Mesendoderm (in vitro differentiated cells): ENCODE measurements at regions not wholly inside any gene's neighbourhood (a gene's known extent, or its start where the extent isn't known, plus 50 kb on each side); places are given as distances from the start of the nearest gene placed in this dataset.

Source experiments
- DNase-seq: peaks from one replicate; pipeline ENCODE4 v3.0.0; 2013
- H2AK5ac ChIP-seq: 2 replicates; pipeline ENCODE4 v1.6.1; 2013; ENCODE audit warnings: low read length, inconsistent platforms
- H2BK120ac ChIP-seq: 2 replicates; pipeline ENCODE4 v1.6.1; 2013; ENCODE audit warnings: low read depth, mild to moderate bottlenecking, low read length, moderate library complexity, mixed read lengths
- H2BK15ac ChIP-seq: replicated peaks from 2 replicates; pipeline ENCODE4 v1.6.1; 2013; ENCODE audit warnings: low read depth, mild to moderate bottlenecking, moderate library complexity
- H2BK5ac ChIP-seq: 2 replicates; pipeline ENCODE4 v1.6.1; 2013; ENCODE audit warnings: low read length, inconsistent platforms
- H3K18ac ChIP-seq: 2 replicates; pipeline ENCODE4 v1.6.1; 2013; ENCODE audit warnings: mild to moderate bottlenecking, low read length, mixed read lengths
- H3K23ac ChIP-seq: one replicate; pipeline ENCODE4 v1.6.1; 2013; ENCODE audit warnings: low read length
- H3K27ac ChIP-seq: 2 replicates; pipeline ENCODE4 v1.5.1; 2013; ENCODE audit warnings: low read depth, mild to moderate bottlenecking, inconsistent platforms, low read length, moderate library complexity
- H3K27me3 ChIP-seq: 2 replicates; pipeline ENCODE4 v1.6.1; 2013; ENCODE audit warnings: low read length, control low read depth, mild to moderate bottlenecking, inconsistent platforms; ENCODE audit not compliant: insufficient read depth, poor library complexity
- H3K36me3 ChIP-seq: 2 replicates; pipeline ENCODE4 v1.6.1; 2013; ENCODE audit warnings: low read length, inconsistent platforms; ENCODE audit not compliant: control insufficient read depth, insufficient read depth
- H3K4ac ChIP-seq: one replicate; pipeline ENCODE4 v1.6.1; 2013; ENCODE audit warnings: low read depth, mild to moderate bottlenecking, low read length, moderate library complexity
- H3K4me1 ChIP-seq: 2 replicates; pipeline ENCODE4 v1.6.1; 2013; ENCODE audit warnings: low read depth, low read length, inconsistent platforms; ENCODE audit not compliant: control insufficient read depth
- H3K4me2 ChIP-seq: 2 replicates; pipeline ENCODE4 v1.6.1; 2013; ENCODE audit warnings: low read length
- H3K4me3 ChIP-seq: 2 replicates; pipeline ENCODE4 v1.5.1; 2013; ENCODE audit warnings: mild to moderate bottlenecking, low read length
- H3K56ac ChIP-seq: one replicate; pipeline ENCODE4 v1.6.1; 2013; ENCODE audit warnings: low read length
- H3K79me1 ChIP-seq: 2 replicates; pipeline ENCODE4 v1.6.1; 2013; ENCODE audit warnings: low read length, inconsistent platforms
- H3K79me2 ChIP-seq: 2 replicates; pipeline ENCODE4 v1.6.1; 2013; ENCODE audit warnings: mild to moderate bottlenecking, low read length; ENCODE audit not compliant: control insufficient read depth, insufficient read depth
- H3K9ac ChIP-seq: 2 replicates; pipeline ENCODE4 v1.6.1; 2013; ENCODE audit warnings: low read length, inconsistent platforms
- H4K5ac ChIP-seq: one replicate; pipeline ENCODE4 v1.6.1; 2013; ENCODE audit warnings: low read length
- H4K8ac ChIP-seq: one replicate; pipeline ENCODE4 v1.6.1; 2013; ENCODE audit warnings: low read depth, mild to moderate bottlenecking, control low read depth, low read length, moderate library complexity
- WGBS: extraction: QIAGEN DNeasy Blood & Tissue Kit; methylation state at CpG from one replicate; pipeline ENCODE4 v1.1.7; 2013; ENCODE audit warnings: low lambda C conversion rate, missing lambda C conversion rate; ENCODE audit not compliant: insufficient coverage; ENCODE audit errors: extremely low coverage; 5-methylcytosine and 5-hydroxymethylcytosine counted together

DNA sequence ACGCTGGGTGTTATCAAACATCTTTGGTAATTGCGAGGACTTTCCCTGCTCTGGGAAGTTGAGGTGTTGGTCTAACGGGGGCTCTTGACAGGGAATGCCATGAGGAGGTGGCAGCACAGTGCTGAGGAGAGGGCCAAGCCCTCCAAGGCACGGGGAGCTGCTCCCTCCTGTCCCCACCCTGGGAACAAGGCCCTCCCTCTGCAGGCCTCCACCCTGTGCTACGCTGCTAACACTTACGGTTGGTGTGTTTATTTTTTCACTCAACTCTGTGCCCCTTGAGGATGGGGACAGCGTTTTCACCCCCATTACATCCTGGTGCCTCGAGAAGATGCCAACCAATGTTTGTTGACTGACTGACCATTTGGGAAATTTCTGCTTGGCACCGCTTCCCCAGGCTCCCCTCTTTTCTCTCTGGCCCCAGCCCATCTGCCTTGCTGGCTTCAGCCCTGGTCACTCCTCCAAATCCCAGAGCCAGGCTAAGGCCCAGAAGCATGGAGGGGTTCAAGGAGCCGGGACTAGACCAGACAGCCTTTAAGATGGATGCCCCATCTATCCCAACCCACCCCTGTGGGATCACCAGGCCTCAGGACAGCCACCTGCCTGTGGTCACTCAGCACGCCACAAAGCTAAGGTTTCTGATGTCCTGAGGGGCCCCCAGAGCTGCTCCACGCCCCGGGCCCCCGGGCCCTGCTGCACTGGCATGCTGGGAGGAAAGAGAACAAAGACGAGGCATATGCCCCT lies 125.7 kb downstream of the BARX1 start:
- Histone ChIP-seq H3K27ac (no peak overlapping the region), H3K23ac (no peak overlapping the region), H4K5ac (no peak overlapping the region), H2BK5ac (no peak overlapping the region), H3K4me2 (no peak overlapping the region), H3K4me3 (no peak overlapping the region), H2BK120ac (no peak overlapping the region), H3K18ac (no peak overlapping the region), H2AK5ac (no peak overlapping the region), H3K79me2 (no peaks in the 10 kb centered on the region), H3K56ac (peak overlapping the region; percentile 7), H3K27me3 (no peaks in the 10 kb centered on the region), H3K4me1 (no peaks in the 10 kb centered on the region), H3K4ac (no peak overlapping the region), H4K8ac (no peak overlapping the region), H3K79me1 (no peaks in the 10 kb centered on the region), H3K9ac (no peak overlapping the region), H3K36me3 (no peaks in the 10 kb centered on the region), H2BK15ac (no peak overlapping the region)
- no CpG with 5 or more reads among the region's 15 CpGs for whole genome bisulfite sequencing
- no peak for DNase-seq

DNA sequence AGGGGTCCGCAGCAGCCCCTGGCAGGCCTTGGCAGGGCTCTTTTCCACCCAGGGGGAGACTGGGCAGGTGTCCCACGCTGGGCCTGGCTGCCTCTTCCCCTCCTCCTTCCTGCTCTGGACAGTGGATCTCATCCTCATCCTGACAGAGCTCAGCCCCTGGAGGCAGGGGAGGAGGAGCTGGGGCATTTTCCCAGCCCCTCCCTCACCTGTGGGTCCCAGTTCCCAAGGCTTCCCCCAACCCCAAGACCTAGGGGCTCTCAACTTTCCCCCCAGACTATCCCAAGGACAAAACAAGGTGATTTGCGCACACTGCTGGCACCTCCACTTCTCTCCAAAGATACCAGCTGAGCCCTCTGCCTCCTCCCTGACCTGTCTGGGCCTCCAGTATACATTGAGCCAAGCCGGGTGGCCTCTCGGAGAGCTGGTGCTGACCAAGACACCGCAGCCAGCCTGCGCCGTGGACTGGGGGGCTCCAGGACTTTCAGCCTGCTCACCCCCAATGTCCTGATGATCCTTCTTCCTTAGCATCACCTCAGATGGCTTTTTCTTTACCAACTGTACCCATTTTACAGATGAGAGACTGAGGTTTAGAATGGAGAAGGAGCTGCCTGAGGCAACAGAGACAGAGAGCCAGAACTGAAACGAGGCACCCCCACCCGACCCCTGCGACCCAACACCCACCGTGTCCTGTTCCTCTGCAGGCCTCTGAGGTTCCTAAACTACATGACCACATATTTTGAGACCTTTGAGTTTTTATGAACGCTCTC lies 126.6 kb downstream of the BARX1 start:
- no peaks in the 10 kb centered on the region for H3K79me1 ChIP-seq
- no peak overlapping the region for H3K27ac ChIP-seq
- H3K27me3 ChIP-seq: no peaks in the 10 kb centered on the region
- H2AK5ac ChIP-seq: no peak overlapping the region
- H3K23ac ChIP-seq: no peak overlapping the region
- WGBS: no CpG with 5 or more reads among the region's 13 CpGs
- H2BK5ac ChIP-seq: no peak overlapping the region
- H3K4me2 ChIP-seq: no peak overlapping the region
- no peak overlapping the region for H3K4ac ChIP-seq
- DNase-seq: no peak
- no peak overlapping the region for H3K4me3 ChIP-seq
- no peak overlapping the region for H2BK120ac ChIP-seq
- H3K56ac ChIP-seq: peak overlapping the region; percentile 25
- no peaks in the 10 kb centered on the region for H3K36me3 ChIP-seq
- no peak overlapping the region for H3K18ac ChIP-seq
- no peak overlapping the region for H2BK15ac ChIP-seq
- H4K5ac ChIP-seq: no peak overlapping the region
- H4K8ac ChIP-seq: no peak overlapping the region
- H3K4me1 ChIP-seq: no peaks in the 10 kb centered on the region
- no peaks in the 10 kb centered on the region for H3K79me2 ChIP-seq
- H3K9ac ChIP-seq: no peak overlapping the region

GRCh38 chr9:93827545-93828330 lies 127.4 kb downstream of the BARX1 start:
- DNase-seq: peak; percentile 83
- Histone ChIP-seq H3K4me3 (no peak overlapping the region), H3K56ac (peak overlapping the region; percentile 84), H2BK5ac (no peak overlapping the region), H3K4ac (no peak overlapping the region), H2AK5ac (no peak overlapping the region), H3K4me2 (peak overlapping the region; percentile 84), H3K4me1 (no peaks in the 10 kb centered on the region), H3K79me2 (no peaks in the 10 kb centered on the region), H3K27me3 (no peaks in the 10 kb centered on the region), H3K18ac (no peak overlapping the region), H2BK120ac (no peak overlapping the region), H4K8ac (no peak overlapping the region), H3K36me3 (no peaks in the 10 kb centered on the region), H3K27ac (no peak overlapping the region), H2BK15ac (no peak overlapping the region), H3K23ac (no peak overlapping the region), H3K79me1 (no peaks in the 10 kb centered on the region), H4K5ac (no peak overlapping the region), H3K9ac (peak overlapping the region; percentile 65)
- no CpG with 5 or more reads among the region's 43 CpGs for WGBS

GRCh38 chr9:93826905-93827544 lies 128.1 kb downstream of the BARX1 start:
- Histone ChIP-seq H2BK15ac (no peak overlapping the region), H3K4me1 (no peaks in the 10 kb centered on the region), H3K23ac (no peak overlapping the region), H3K27ac (no peak overlapping the region), H2AK5ac (no peak overlapping the region), H2BK5ac (no peak overlapping the region), H3K18ac (no peak overlapping the region), H2BK120ac (no peak overlapping the region), H3K56ac (peak overlapping the region; percentile 3), H3K27me3 (no peaks in the 10 kb centered on the region), H3K4me3 (no peak overlapping the region), H3K9ac (no peak overlapping the region), H4K5ac (no peak overlapping the region), H3K36me3 (no peaks in the 10 kb centered on the region), H3K4me2 (no peak overlapping the region), H3K79me1 (no peaks in the 10 kb centered on the region), H3K4ac (no peak overlapping the region), H4K8ac (no peak overlapping the region), H3K79me2 (no peaks in the 10 kb centered on the region)
- no peak for DNase-seq
- no CpG with 5 or more reads among the region's 20 CpGs for WGBS

- Histone ChIP-seq H4K8ac (no peak overlapping the region), H3K36me3 (no peaks in the 10 kb centered on the region), H3K18ac (no peak overlapping the region), H2BK15ac (no peak overlapping the region), H3K23ac (no peak overlapping the region), H3K4me2 (no peak overlapping the region), H4K5ac (no peak overlapping the region), H3K4me3 (no peak overlapping the region), H3K4me1 (no peaks in the 10 kb centered on the region), H3K56ac (no peak overlapping the region), H3K79me1 (no peaks in the 10 kb centered on the region), H3K27me3 (no peaks in the 10 kb centered on the region), H3K4ac (no peak overlapping the region), H2BK5ac (no peak overlapping the region), H2BK120ac (no peak overlapping the region), H3K27ac (no peak overlapping the region), H3K9ac (no peak overlapping the region), H2AK5ac (no peak overlapping the region), H3K79me2 (no peaks in the 10 kb centered on the region)
- no peak for DNase-seq
- no CpG with 5 or more reads among the region's 36 CpGs for WGBS
Observed at GRCh38 chr9:93826209-93826608, 128.9 kb downstream of the BARX1 start.
